GM19324 (cell line): ENCODE measurements at regions not wholly inside any gene's neighbourhood (a gene's known extent, or its start where the extent isn't known, plus 50 kb on each side); places are given as distances from the start of the nearest gene placed in this dataset.

ENCODE experiments used
- ATAC-seq: cut with Tn5 transposase; IDR thresholded peaks from one replicate; pipeline ENCODE4 v1.9.1; 2021; ENCODE audit warnings: mild to moderate bottlenecking, moderate library complexity; ENCODE audit not compliant: unreplicated experiment, low FRiP score

DNA sequence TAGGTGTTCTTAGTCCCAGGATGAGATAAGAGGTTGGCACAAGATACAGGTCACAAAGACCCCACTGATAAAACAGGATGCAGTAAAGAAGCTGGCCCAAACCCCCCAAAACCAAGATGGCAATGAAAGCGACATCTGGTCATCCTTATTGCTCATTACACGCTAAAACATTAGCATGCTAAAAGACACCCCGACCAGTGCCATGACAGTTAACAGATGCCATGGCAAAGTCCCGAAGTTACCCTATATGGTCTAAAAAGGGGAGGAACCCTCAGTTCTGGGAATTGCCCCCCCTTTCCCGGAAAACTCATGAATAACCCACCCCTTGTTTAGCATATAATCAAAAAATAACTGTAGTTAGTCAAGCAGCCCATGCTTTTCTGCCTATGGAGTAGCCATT, 251.1 kb downstream of the SLC4A3 start:
- ATAC-seq: no peak

DNA sequence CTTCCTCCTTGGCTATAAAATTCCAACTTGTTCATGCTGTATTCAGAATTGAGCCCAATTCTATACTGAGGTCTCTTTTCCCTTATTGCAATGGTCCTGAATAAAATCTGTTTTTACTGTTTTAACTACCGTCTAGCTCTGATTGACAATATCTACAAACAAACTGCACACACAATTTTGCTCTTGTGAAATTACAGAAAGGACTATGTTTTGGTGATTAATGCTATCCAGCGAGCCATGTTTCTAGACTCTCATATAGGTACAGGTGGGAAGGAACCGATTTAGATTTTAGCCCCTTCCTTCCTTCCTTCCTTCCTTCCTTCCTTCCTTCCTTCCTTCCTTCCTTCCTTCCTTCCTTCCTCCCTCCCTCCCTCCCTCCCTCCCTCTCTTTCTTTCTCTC, 254.4 kb downstream of the SLC4A3 start:
- no peak for ATAC-seq

DNA sequence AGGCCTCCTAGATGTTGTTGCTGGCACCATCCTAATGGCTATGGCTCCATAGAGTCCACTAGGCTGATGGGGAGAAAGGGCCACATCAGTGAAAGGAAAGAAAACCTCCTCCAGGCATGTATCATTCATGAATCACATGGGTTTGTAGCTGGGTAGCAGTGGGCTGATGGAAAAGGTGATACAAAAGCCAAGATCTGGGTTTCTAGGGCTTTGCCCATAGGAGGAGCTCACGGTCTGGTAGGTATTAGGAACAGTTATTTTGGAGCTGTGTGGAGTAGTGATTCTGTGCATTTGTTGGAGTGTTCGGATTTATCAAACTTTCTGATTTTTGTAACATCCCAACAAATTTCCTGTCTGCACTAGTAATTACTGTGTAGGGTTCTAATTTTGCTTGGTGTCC, 259.2 kb downstream of the SLC4A3 start:
- ATAC-seq: no peak

DNA sequence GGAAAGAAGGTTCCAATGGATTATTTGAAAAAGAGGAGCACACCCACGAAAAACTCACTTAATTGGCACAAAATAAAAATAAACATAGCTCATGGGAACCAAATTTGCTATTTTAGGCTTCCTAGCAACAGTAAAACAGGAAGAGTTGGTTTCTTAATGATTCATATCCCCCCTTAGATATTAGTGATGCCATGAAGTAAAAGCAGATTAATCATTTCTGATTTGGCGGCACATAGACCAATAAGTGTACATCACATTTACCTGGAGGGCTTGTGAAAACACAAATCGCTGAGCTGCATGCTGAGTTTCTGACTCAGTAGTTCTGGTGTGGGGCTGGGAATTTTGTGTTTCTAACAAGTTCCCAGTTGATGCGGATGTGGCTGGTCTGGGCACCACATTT, 260.4 kb downstream of the SLC4A3 start:
- no peak for ATAC-seq

DNA sequence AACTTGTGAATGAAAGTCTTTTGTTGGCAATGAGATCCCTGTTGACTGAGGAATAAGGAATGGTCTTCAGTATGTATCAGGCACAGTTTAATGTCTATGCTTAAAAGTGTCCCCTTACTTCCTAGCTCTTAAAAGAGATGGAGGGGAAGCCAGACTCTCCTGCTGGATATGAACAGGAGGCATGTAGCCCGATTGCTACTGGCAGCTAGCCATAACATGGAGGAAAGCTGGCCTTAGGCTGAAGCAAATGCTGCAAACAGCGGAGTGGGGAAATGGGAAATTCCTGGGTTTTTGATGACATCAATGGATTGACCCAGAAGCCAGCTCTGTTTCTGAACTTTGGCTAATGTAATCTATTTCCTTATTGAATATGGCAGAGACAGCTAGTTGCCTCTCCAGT, 266.1 kb downstream of the SLC4A3 start:
- ATAC-seq: no peak

DNA sequence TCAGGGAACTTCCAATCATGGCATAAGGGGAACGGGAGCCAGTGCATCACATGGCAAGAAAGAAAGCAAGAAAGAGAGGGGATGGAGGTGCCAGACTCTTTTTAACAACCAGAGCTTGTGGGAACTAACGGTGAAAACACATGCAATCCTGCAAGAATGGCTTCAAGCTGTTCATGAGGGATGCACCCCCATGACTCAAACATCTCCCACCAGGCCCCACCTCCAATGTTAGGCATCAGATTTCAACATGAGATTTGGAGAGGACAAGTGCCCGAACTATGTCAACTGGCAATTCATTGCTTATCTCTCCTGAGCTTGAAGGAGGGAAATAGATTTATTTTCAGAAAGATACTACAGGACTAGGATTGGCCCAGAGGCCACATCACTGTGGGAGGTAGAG, 270.0 kb downstream of the SLC4A3 start:
- no peak for ATAC-seq

DNA sequence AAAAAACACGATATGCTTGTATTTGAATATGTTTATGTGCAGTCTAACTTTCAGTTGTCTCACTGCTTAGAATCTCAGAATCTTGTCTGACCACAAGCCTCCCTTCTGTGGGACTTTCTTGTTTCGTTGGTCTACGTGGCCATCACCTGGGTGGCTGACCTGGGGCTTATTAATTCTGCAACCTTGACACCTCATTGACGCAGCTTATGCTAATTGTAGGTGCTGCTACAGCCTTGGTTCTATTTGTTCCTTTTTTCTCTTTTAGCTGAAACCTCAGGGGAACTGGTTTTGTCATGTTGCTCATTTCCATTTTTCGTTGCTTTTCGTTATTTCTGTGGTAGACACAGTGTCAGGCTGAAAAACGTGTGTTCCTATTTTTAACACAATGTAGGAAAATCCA, 273.7 kb downstream of the SLC4A3 start:
- ATAC-seq: no peak

DNA sequence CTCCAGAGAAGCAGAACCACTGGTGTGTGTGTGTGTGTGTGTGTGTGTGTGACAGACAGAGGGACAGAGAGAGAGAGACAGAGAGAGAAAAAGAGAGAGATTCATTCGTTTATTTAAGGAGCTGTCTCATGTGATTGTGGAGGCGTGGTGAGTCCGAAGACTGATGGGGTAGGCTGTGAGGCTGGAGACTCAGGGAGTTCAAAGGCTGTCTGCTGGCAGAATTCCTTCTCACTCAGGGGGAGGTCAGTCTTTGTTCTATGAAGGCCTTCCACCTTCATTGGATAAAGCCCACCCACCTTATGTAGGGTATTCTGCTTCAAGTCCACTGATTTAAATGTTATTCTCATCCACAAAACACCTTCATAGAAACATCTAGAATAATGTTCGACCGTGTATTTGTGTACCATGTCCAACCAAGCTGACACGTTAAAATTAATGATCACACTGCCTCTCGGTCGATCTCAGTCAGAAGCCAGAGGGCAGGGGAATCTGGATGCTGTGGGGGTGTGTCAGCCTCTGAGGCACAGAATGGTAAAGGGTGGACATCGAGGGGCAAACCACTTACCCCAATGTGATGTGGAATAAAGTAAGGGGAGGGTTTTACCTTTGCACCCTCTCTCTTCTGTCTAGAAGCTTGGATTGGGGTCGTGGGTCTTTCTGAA, 275.6 kb downstream of the SLC4A3 start:
- no peak for ATAC-seq

DNA sequence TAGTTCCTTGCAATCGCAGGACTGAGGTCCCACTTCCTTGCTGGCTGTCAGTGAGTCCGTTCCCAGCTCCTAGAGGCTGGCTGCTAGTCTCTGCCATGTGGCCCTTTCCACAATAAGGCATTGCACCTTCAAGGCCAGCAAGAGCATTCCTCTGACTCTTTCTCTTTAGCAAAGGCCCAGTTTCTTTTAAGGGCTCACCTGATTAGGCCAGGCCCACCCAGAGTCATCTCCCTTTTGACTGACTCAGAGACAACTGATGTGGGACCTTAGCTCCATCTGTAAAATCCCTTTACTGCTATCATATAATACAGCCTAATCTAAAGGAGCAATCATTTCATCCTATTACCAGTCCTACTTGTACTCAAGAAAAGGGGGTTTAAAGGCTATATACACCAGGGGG, 278.2 kb downstream of the SLC4A3 start:
- ATAC-seq: no peak

DNA sequence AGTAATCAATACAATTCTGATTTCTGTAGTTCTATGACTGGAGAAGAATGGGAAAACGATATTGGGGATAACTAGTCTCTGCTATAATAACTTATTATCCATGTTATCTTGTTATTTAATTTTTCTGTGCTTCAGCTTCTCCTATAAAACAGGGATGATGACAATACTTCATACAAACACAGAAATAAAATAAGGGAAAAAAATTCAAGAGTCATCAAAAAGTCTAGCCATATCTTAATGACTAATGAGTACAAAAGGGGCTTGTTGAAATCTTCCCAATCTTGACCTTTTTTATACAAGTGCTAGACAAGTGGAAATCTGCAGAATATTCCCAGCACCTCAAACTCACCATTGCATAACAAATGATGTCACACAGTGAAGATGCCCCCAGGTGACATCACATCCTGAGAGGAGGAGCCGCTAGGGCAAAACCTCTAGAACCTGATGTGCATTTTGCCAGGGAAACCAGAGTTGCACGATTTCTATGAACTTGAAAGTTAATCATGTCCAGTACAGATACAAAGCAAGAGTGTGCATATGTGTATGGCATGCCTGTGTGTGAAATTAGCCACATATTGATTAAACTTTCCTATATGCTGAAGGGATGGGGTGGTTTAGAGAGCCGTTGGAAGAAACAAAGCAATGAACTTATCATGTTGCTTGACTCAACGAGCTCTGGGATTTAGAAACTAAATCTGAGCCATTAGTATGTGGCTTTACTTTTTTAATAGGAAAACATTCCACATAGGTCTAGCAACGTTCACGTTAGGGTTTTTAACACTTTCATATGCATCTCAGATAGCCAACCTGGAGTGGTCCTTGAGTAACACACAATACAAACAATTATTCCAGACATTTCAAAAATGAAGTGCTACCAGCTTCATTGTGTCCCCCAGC, 278.9 kb downstream of the SLC4A3 start:
- no peak for ATAC-seq

DNA sequence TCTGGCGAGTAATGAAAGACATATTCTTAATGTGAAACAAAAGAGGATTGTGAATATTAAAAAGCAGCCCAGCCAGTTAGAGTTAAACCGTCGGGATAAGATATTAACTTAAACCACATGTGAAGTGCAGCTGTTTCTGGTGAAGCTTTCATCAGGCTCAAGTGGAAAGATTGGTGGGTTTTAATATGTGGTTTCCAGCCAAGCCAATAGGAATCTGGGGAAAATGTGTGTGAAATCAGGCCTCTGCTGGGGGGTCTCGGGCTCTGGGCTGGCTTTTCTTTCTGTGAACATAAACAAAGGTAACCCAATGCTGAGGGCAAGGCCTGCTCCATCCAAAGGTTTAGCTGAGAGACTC, 279.6 kb downstream of the SLC4A3 start:
- ATAC-seq: no peak

DNA sequence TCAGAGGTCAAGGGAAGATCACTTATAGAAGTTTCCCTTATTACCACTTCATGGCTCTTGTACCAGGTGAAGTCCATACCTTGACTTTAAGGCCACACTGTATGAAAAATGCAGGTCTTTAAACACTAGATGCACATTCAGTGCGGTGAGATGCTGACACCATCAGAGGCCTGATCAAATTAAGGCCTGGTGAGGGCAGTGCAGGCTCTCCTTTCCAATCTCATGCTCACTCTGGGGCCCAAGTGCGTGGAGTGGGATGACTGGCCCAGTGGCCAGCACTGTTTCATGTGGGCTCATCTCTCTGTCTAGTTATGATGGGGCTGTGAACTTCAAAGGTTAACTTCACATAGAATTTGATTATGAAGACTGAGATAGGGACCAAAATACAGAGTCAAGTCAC, 281.1 kb downstream of the SLC4A3 start:
- ATAC-seq: no peak

DNA sequence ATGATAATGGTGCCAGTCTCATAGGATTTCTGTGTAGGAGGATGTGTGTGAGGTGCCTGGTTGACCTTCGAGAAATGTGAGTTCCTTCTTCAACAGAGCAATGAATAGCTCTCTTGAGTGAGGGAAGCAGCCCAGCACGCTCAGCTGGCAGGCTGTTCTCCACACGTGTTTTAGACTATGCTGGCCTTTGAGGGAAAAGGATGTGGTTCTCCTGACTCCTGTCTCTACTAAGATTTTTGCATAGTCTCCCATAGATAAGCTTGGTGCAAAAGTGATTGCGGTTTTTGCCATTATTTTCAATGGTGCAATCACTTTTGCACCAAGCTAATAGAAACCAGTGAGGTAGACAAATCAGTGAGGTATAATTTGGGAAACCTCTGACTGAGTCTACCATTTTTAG, 284.1 kb downstream of the SLC4A3 start:
- no peak for ATAC-seq

DNA sequence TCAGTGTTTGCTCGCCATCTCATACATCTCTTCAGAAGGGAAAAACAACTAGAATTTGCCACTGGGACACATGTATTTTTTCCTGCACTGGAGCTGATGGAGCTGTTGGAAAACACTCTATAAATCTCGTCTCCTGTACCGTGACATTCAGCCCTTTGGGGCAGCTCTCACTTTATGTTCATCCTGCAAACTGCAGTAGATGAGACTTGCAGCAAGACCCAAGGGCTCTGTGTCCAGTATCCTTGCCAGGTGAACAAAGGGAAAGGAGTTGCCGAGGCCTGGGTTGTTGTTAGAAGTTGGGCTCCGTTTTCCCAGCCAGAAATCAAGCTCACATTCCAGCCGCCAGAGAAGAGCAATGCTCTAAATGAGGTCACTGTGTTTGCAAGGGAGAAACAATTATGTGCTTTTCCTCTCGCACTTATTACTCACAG, 285.1 kb downstream of the SLC4A3 start:
- no peak for ATAC-seq

DNA sequence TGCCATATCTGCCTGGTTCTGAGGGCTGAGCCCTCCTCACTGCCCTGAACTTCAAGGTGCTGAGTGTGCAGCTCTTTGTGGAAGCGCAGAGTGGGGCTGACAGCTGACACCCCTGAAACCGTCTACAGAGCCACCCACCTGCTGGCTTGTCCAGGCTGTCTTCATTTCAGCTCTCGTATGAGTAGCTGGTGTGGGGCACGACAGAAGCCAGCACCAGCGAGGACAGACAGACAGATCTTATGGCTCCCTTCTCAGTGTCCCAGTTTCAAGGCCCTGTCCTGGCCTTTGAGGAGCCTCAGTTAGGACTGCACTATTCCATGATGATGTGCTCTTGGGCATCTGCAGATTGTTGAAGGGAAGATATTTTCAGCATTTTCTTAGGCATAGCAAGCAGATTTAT, 287.1 kb downstream of the SLC4A3 start:
- no peak for ATAC-seq

DNA sequence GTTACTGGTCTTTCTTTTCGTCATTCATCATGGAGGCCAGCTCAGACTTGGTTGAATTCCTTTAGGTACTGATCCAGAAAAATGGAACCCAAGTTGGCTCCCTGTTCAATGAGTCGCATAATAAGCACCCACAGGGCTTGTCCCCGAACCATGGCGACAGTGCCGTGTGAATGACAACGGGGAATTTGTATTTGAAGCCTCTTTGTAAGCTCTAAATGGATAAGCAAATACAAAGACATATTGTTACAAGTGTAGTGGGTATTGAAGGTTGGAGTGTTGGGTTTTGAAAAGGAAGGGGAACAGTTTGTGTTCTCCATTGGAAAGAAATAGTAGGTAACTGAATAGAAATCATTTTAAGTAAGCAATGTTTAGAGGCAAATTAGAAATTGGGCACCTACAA, 288.9 kb downstream of the SLC4A3 start:
- ATAC-seq: no peak

DNA sequence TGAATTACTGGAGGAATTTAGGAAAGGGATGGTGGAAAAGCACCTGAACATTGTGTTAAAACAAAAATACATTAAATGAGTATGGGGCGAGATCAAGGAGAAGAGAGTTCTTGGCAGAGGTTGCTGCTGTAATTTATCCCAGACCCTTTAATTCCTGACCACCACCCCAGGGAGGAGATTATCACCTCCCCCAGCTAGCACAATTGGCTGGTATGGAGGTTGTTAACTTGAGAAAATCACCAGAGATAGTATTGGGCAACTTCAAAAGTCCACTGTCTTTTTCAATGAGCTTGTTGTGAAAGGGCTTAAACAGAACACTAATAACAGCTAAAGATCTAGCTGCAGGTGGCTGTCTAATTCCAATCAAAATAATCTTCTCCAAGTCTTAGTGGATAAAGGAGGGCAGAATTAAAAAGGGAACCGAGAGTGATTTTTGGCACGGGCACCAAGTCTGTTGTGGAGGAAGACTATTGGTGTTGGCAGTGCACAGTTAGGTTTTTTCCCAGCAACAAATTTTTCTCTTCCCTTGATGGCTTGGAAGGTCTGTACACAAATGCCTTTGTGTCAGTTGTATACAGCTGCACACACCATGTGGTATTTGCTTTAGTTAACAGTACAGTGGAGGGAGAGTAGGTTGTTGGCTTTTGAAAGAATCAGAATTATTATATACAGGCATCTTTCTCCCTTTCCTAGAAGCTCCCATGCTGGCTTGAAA, 289.5 kb downstream of the SLC4A3 start:
- ATAC-seq: no peak

DNA sequence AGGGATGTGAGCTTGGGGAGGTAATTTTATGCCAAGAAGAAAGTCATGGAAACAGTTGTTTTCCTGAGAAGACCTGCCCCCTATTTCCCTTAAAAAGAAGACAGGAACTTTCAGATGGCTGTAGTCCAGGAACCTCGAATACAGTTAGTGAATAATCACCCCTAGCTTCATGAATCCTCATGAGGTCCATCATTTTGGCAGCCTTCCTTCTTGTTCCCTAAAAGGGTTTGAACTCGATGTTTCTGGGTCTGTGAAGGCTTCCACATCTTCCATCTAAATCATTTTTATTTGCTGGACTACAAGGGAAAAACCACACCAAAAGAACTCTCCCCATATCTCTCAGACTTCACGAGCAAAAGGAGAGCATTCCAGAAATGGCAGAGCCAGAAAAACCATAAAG, 290.8 kb downstream of the SLC4A3 start:
- ATAC-seq: no peak

DNA sequence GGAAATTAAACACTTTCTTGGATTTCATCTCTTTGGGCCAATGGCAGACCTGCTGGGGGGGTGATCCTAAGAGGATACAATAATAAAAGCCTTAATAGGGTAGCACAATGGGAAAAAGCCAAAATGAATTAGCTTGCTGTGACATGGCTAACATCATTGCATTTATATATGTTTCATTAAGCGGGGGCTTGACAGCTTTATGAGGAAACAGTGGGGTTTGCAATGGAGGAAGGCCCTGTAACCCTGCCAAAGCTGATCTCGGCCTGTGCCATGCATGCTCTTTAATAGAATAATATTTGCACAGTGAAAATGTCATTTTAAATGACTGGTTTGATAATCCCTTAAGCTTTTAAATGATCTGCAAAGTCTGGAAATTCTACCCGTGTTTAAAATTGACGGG, 291.5 kb downstream of the SLC4A3 start:
- no peak for ATAC-seq

DNA sequence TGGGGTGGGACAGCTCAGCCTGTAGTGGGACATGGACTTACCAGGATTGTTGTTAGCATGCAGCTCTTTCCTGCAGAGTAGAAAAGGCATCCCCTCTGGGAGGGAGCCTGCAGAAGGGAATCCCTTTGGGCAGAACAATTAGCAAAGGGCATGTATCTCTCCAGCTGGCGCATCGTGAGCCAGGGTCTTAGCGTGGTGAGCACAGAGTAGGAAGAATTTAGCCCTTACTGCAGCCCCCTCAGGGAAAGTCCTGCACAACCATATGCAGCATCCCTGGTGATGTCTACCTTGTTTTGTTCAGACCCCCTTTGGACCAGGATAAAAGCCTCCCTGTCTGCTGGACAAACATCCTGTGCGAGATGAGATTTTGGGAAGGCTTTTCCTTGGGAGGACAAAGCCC, 292.1 kb downstream of the SLC4A3 start:
- no peak for ATAC-seq

DNA sequence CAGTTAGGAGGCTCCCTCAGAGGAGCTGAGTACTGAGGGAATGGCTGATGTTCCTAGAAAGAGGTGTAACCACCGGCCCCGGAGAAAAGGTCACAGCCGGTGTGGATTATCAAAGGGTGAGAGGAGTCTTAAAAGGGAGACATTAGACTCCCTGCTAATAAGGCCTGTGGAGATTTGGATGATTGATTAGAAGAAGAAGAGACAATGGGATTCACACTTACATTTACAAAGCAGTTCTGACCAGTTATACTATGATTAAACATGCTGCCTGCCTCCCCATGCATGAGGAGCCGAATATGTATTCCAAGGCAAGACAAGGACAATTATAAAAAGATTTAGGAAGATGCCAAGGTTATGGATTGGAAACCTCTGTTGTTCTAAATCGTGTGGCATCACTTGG, 302.4 kb downstream of the SLC4A3 start:
- ATAC-seq: no peak

DNA sequence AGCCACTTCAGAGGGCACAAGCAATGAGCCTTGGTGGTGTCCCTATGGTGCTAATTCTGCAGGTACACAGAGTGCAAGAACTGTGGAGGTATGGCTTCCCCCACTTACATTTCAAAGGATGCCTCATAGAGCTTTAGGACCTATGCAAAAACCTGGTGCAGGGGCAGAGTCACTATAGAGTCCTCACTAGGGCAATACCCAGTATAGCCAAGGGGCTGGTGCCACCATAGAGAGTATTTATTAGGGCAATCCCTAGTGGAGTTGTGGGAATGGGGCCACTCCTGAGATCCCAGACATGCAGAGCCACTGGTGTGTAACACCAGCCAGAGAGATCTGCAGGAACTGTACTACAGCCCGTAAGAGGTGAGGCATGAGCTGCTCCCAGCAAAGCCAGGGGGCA, 312.2 kb downstream of the SLC4A3 start:
- ATAC-seq: no peak
